Tibial artery (tissue), 4 donors: ENCODE measurements at regions not wholly inside any gene's neighbourhood (a gene's known extent, or its start where the extent isn't known, plus 50 kb on each side); places are given as distances from the start of the nearest gene placed in this dataset.
A peak's percentile ranks its signal among the peaks of the same experiment; 100 is the strongest.

Experiments
- DNase-seq, 2 donors: peaks; one replicate each; pipeline ENCODE4 v3.0.0-alpha.2; 2019
- H3K27ac ChIP-seq, 2 donors: fragments of 200-600 bp; sonication (generic) in 1 of 2; 1 replicate in 1 of 2; 2 replicates in 1 of 2; pipeline ENCODE4 v1.5.1; 2018 to 2019; ENCODE audit warnings: mild to moderate bottlenecking in 1 of 2
- H3K27me3 ChIP-seq, 2 donors: fragments of 200-600 bp; sonication (generic) in 1 of 2; one replicate each; pipeline versions ENCODE4 v1.5.1 to v1.6.0; 2016 to 2019
- H3K36me3 ChIP-seq, 3 donors: fragments of 200-600 bp; sonication (generic) in 2 of 3; one replicate each; pipeline ENCODE4 v1.5.1; 2016 to 2019; ENCODE audit warnings: mild to moderate bottlenecking in 2 of 3
- H3K4me1 ChIP-seq, 4 donors: fragments of 200-600 bp; sonication (generic) in 2 of 4; 1 replicate in 3 of 4; 2 replicates in 1 of 4; pipeline ENCODE4 v1.5.1; 2016 to 2019
- H3K4me3 ChIP-seq, 2 donors: fragments of 200-600 bp; sonication (generic) in 1 of 2; 1 replicate in 1 of 2; 2 replicates in 1 of 2; pipeline ENCODE4 v1.5.1; 2018 to 2019; ENCODE audit warnings: mild to moderate bottlenecking in 2 of 2
- H3K9me3 ChIP-seq, 3 donors: fragments of 200-600 bp; sonication (generic) in 1 of 3; one replicate each; pipeline ENCODE4 v1.5.1; 2016 to 2019
- intact Hi-C: fragments of 100-400 bp; cut with DNase I; formaldehyde crosslinking; loops from one replicate; pipeline ENCODE4 v1.15.0; 2023; ENCODE audit warnings: low total_unique reads
- TF ChIP-seq, protein P1 (sequence below), 2 experiments: fragments of 200-600 bp in 1 of 2; fragments of 450-650 bp in 1 of 2; IDR thresholded peaks; one replicate each; pipeline ENCODE4 v1.5.1; 2017 to 2019; ENCODE audit warnings: antibody characterized with exemption in 2 of 2, mild to moderate bottlenecking in 1 of 2, moderate library complexity in 1 of 2

DNA sequence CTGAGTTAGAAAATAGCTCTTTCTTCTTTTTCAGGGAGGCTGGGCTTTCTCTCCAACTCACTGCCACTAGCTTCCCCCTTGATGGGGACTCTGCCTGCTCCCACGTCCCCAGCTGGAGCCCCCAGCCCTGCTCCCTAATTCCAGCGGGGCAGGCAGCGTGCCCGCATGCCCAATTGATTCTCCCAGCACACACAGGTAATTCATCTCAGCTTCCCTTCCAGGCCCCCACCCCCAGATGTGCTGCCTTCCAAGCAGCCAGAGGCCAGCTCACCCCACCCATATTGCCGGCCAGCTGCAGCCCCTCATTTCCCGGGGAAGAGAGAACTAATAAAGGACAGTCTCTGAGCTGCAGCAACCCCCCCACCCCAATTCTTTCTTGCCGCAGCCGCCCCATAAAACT lies 69.8 kb downstream of the EFNB1 start:
- intact Hi-C loops = no loop called here

DNA sequence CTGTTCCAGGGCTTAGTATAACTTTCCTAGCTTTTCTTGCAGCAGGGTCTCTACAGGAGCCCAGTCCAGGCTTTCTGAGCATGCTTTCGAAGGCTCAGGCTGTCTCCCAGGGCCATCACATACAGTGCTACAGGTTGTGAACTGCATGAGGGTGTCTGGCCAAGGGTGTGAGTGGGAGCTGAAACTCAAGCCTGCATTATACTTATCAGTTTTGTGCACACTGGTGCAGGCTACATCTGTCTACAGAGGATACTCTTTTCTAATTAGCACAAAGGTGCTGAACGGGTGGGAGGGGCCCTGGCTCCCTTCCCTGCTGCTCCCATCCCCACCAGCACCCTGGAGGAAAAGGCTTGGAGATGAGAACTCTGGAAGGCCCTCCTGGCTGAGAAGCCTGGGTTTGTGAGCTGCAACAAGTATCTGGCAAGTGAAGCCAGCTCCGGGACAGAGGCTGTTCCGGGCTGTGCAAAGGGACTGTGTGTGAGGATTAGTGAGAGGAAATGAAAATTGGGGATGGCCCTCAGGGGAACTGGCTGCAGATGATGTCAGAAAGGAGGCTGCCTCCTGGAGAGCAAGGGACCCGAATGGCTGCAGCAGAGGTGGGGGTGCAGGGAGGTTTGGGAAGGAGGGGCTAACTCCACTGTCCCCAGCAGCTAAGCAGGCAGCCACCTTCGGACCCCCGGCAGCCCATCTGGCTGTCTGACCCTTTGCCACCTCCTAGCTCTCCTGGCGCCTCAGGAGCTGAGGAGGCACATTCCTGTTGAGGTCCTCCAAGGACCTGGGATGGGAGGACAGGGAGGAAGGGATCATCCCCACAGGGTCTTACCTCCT lies 68.5 kb downstream of the EFNB1 start:
- Histone ChIP-seq H3K4me1 (peaks cover 0 to 24% (median 17%) of the 10 kb centered on the region in 4 donors), H3K9me3 (no peaks in the 10 kb centered on the region), H3K27ac (no peak overlapping the region), H3K4me3 (no peak overlapping the region), H3K27me3 (no peaks in the 10 kb centered on the region), H3K36me3 (no peaks in the 10 kb centered on the region)
- TF ChIP-seq, protein P1, sequence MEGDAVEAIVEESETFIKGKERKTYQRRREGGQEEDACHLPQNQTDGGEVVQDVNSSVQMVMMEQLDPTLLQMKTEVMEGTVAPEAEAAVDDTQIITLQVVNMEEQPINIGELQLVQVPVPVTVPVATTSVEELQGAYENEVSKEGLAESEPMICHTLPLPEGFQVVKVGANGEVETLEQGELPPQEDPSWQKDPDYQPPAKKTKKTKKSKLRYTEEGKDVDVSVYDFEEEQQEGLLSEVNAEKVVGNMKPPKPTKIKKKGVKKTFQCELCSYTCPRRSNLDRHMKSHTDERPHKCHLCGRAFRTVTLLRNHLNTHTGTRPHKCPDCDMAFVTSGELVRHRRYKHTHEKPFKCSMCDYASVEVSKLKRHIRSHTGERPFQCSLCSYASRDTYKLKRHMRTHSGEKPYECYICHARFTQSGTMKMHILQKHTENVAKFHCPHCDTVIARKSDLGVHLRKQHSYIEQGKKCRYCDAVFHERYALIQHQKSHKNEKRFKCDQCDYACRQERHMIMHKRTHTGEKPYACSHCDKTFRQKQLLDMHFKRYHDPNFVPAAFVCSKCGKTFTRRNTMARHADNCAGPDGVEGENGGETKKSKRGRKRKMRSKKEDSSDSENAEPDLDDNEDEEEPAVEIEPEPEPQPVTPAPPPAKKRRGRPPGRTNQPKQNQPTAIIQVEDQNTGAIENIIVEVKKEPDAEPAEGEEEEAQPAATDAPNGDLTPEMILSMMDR (IDR thresholded peaks at IDR 0.05) = no peak
- DNase-seq = no peak
- intact Hi-C loops = no loop called here

More for the DNA sequence above, 69.8 kb downstream of the EFNB1 start:
- peaks cover 0 to 24% (median 17%) of the 10 kb centered on the region in 4 donors for H3K4me1 ChIP-seq
- no peaks in the 10 kb centered on the region for H3K36me3 ChIP-seq
- TF ChIP-seq, protein P1 (IDR thresholded peaks at IDR 0.05) = no peak
- H3K4me3 ChIP-seq = no peak overlapping the region
- H3K27ac ChIP-seq = no peak overlapping the region
- no peaks in the 10 kb centered on the region for H3K27me3 ChIP-seq
- no peaks in the 10 kb centered on the region for H3K9me3 ChIP-seq
- DNase-seq = no peak

DNA sequence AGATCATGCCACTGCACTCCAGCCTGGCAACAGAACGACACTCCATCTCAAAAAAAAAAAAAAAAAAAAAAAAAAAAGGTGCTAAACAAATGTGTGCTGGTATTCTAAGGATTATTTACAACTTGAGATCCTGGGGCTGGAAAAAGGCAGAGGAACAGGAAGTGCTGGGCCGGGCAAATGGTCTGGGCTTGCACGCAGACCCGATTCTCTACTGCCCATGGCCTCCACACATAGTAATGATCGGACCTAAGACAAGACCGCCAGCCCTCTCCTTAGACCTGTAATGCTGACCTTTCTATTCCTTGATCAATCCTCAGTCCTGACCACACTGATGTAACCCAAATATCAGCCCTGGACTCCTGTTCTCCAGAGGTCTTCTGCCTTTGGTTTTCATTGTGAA lies 67.8 kb downstream of the EFNB1 start:
- Histone ChIP-seq H3K36me3 (no peaks in the 10 kb centered on the region), H3K27ac (no peak overlapping the region), H3K4me1 (peaks cover 0 to 24% (median 17%) of the 10 kb centered on the region in 4 donors), H3K4me3 (no peak overlapping the region), H3K9me3 (no peaks in the 10 kb centered on the region), H3K27me3 (no peaks in the 10 kb centered on the region)
- DNase-seq = no peak
- TF ChIP-seq, protein P1 (IDR thresholded peaks at IDR 0.05) = no peak
- intact Hi-C loops = no loop called here

DNA sequence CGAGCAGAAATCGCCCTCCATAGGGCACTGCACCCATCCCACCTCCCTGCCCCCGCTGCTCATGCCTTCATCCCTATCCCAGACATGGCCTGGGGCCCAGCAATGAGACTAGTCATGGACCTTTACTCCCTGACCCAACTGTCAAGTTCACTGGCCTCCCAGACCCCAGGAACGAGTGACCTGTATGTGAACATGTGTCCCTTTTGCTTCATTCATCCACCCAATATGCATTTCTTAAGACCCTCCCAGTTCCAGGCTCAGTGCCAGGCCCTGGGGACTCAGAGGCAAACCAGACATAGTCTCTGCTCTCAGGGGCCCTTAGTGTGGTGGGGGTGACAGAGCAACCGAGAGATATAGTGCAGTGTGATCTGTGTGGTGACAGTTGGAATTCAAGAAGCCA lies 67.0 kb downstream of the EFNB1 start:
- Histone ChIP-seq H3K27ac (peak overlapping the region; percentile 82 to 91), H3K4me3 (no peak overlapping the region), H3K9me3 (no peaks in the 10 kb centered on the region), H3K4me1 (peaks cover 0 to 24% (median 17%) of the 10 kb centered on the region in 4 donors), H3K27me3 (no peaks in the 10 kb centered on the region), H3K36me3 (no peaks in the 10 kb centered on the region)
- TF ChIP-seq, protein P1 (IDR thresholded peaks at IDR 0.05) = no peak
- intact Hi-C loops = no loop called here
- no peak for DNase-seq

DNA sequence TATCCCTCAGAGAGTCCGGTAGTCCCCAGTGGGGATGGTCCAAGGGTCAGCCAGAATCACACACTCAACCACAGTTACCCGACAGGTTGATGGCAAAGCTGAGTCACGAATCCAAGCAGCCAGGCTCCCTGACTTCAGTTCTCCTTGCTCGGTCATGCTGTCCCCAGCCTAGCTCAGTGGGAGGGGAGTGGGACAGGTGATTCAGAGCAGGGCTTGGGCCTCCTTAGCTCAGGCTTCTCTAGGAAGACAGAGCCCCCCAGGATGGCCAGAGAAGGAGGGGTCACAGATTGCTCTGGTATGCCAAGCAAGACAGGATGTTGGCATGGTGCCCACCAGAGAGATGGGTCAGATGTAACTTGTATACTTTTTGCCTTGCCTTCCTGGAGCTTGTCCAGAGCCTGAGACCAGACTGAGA lies 66.5 kb downstream of the EFNB1 start:
- TF ChIP-seq, protein P1 (IDR thresholded peaks at IDR 0.05) = no peak
- DNase-seq = peak; percentile 40 to 71
- Histone ChIP-seq H3K9me3 (no peaks in the 10 kb centered on the region), H3K27me3 (no peaks in the 10 kb centered on the region), H3K4me1 (peaks cover 0 to 24% (median 17%) of the 10 kb centered on the region in 4 donors), H3K36me3 (no peaks in the 10 kb centered on the region), H3K27ac (peak overlapping the region; percentile 82 to 91), H3K4me3 (peak overlapping the region; percentile 34 to 39)
- intact Hi-C loops = no loop called here
